Fibroblast of lung (primary cell): ENCODE measurements at regions not wholly inside any gene's neighbourhood (a gene's known extent, or its start where the extent isn't known, plus 50 kb on each side); places are given as distances from the start of the nearest gene placed in this dataset.

Experiments
- DNase-seq, 2 donors: peaks; one replicate each; pipeline versions ENCODE4 v3.0.0 to v3.0.0-alpha.2; 2010; ENCODE audit warnings: low read depth in 2 of 2
- H2AFZ ChIP-seq: 2 replicates; pipeline ENCODE4 v1.5.1; 2012; ENCODE audit warnings: low read length, control low read depth, inconsistent platforms
- H3K27ac ChIP-seq: 2 replicates; pipeline ENCODE4 v1.5.1; 2011; ENCODE audit warnings: low read length, control low read depth; ENCODE audit not compliant: insufficient read depth
- H3K27me3 ChIP-seq: 2 replicates; pipeline ENCODE4 v1.5.1; 2011; ENCODE audit warnings: mild to moderate bottlenecking, low read length; ENCODE audit not compliant: control insufficient read depth, insufficient read depth
- H3K36me3 ChIP-seq: 2 replicates; pipeline ENCODE4 v1.5.1; 2011; ENCODE audit warnings: low read length; ENCODE audit not compliant: control insufficient read depth, insufficient read depth
- H3K4me1 ChIP-seq: 2 replicates; pipeline ENCODE4 v1.5.1; 2011; ENCODE audit warnings: low read length; ENCODE audit not compliant: control insufficient read depth, insufficient read depth; ENCODE audit errors: extremely low read depth
- H3K4me2 ChIP-seq: 2 replicates; pipeline ENCODE4 v1.5.1; 2011; ENCODE audit warnings: low read length, control low read depth; ENCODE audit not compliant: insufficient read depth; ENCODE audit errors: extremely low read depth
- H3K4me3 ChIP-seq, 4 experiments: fragments of 200-600 bp in 1 of 4; sonication (generic) in 1 of 4; replicated peaks in 1 of 4; 2 replicates each; pipeline ENCODE4 v1.5.1; 2011 to 2016; ENCODE audit warnings: low read length in 4 of 4, low read depth in 3 of 4, mild to moderate bottlenecking in 3 of 4, control low read depth in 2 of 4, inconsistent platforms in 1 of 4, mixed read lengths in 1 of 4; ENCODE audit not compliant: insufficient read depth in 1 of 4; ENCODE audit errors: control extremely low read depth in 1 of 4
- H3K79me2 ChIP-seq: 2 replicates; pipeline ENCODE4 v1.5.1; 2012; ENCODE audit warnings: mild to moderate bottlenecking, low read length, inconsistent platforms; ENCODE audit not compliant: control insufficient read depth, insufficient read depth
- H3K9ac ChIP-seq: 2 replicates; pipeline ENCODE4 v1.5.1; 2011; ENCODE audit warnings: mild to moderate bottlenecking, low read length, control low read depth; ENCODE audit not compliant: insufficient read depth
- H3K9me3 ChIP-seq: 2 replicates; pipeline ENCODE4 v1.5.1; 2012; ENCODE audit warnings: low read depth, low read length; ENCODE audit not compliant: control insufficient read depth, insufficient read depth
- H4K20me1 ChIP-seq: 2 replicates; pipeline ENCODE4 v1.5.1; 2011; ENCODE audit warnings: low read length; ENCODE audit not compliant: control insufficient read depth, insufficient read depth; ENCODE audit errors: extremely low read depth
- EZH2 ChIP-seq: IDR thresholded peaks from 2 replicates; pipeline ENCODE4 v1.5.1; 2012; ENCODE audit warnings: low read length, control low read depth, mild to moderate bottlenecking; ENCODE audit errors: missing control alignments
- TF ChIP-seq, protein P1 (sequence below), 2 donors: IDR thresholded peaks in 1 of 2; conservative IDR thresholded peaks in 1 of 2; 1 replicate in 1 of 2; 2 replicates in 1 of 2; pipeline ENCODE4 v1.5.1; 2011 to 2012; ENCODE audit warnings: low read length in 2 of 2, control low read depth in 1 of 2, inconsistent platforms in 1 of 2, low read depth in 1 of 2, mild to moderate bottlenecking in 1 of 2

GRCh38 chr6:14059791-14060436, 57.7 kb upstream of the CD83 start:
- no peaks in the 10 kb centered on the region for H3K4me1 ChIP-seq
- no peaks in the 10 kb centered on the region for H3K9me3 ChIP-seq
- no peak overlapping the region for H2AFZ ChIP-seq
- DNase-seq: peak; percentile 41 to 44
- H3K79me2 ChIP-seq: no peaks in the 10 kb centered on the region
- H3K9ac ChIP-seq: no peak overlapping the region
- H3K36me3 ChIP-seq: no peaks in the 10 kb centered on the region
- no peak overlapping the region for H3K4me2 ChIP-seq
- no peaks in the 10 kb centered on the region for H4K20me1 ChIP-seq
- no peak overlapping the region for H3K4me3 ChIP-seq
- no peak for TF ChIP-seq EZH2
- TF ChIP-seq, protein P1, sequence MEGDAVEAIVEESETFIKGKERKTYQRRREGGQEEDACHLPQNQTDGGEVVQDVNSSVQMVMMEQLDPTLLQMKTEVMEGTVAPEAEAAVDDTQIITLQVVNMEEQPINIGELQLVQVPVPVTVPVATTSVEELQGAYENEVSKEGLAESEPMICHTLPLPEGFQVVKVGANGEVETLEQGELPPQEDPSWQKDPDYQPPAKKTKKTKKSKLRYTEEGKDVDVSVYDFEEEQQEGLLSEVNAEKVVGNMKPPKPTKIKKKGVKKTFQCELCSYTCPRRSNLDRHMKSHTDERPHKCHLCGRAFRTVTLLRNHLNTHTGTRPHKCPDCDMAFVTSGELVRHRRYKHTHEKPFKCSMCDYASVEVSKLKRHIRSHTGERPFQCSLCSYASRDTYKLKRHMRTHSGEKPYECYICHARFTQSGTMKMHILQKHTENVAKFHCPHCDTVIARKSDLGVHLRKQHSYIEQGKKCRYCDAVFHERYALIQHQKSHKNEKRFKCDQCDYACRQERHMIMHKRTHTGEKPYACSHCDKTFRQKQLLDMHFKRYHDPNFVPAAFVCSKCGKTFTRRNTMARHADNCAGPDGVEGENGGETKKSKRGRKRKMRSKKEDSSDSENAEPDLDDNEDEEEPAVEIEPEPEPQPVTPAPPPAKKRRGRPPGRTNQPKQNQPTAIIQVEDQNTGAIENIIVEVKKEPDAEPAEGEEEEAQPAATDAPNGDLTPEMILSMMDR (conservative IDR thresholded peaks at IDR 0.05 in 1 of 2, IDR thresholded peaks at IDR 0.05 in 1 of 2; ENCODE audit: low read depth in 1 of 2, low read length in 2 of 2): no peak
- no peaks in the 10 kb centered on the region for H3K27me3 ChIP-seq
- H3K27ac ChIP-seq: no peak overlapping the region

GRCh38 chr6:14060971-14061370, 56.6 kb upstream of the CD83 start:
- H3K27ac ChIP-seq: no peak overlapping the region

GRCh38 chr6:14061643-14062042, 55.9 kb upstream of the CD83 start:
- no peaks in the 10 kb centered on the region for H4K20me1 ChIP-seq
- no peaks in the 10 kb centered on the region for H3K4me1 ChIP-seq
- no peak overlapping the region for H3K27ac ChIP-seq
- no peak overlapping the region for H2AFZ ChIP-seq
- no peak overlapping the region for H3K4me3 ChIP-seq
- no peak overlapping the region for H3K4me2 ChIP-seq
- DNase-seq: no peak
- no peak overlapping the region for H3K9ac ChIP-seq
- H3K9me3 ChIP-seq: no peaks in the 10 kb centered on the region
- H3K27me3 ChIP-seq: no peaks in the 10 kb centered on the region
- no peaks in the 10 kb centered on the region for H3K36me3 ChIP-seq
- H3K79me2 ChIP-seq: no peaks in the 10 kb centered on the region
- TF ChIP-seq EZH2: no peak
- TF ChIP-seq, protein P1 (conservative IDR thresholded peaks at IDR 0.05 in 1 of 2, IDR thresholded peaks at IDR 0.05 in 1 of 2; ENCODE audit: low read depth in 1 of 2, low read length in 2 of 2): no peak

More at GRCh38 chr6:14060971-14061370, 56.6 kb upstream of the CD83 start:
- no peaks in the 10 kb centered on the region for H3K9me3 ChIP-seq
- no peaks in the 10 kb centered on the region for H3K4me1 ChIP-seq
- no peaks in the 10 kb centered on the region for H3K79me2 ChIP-seq
- peak in 1 of 2 donors; percentile 27 for DNase-seq
- no peaks in the 10 kb centered on the region for H3K27me3 ChIP-seq
- H3K36me3 ChIP-seq: no peaks in the 10 kb centered on the region
- no peak overlapping the region for H3K9ac ChIP-seq
- TF ChIP-seq, protein P1 (conservative IDR thresholded peaks at IDR 0.05 in 1 of 2, IDR thresholded peaks at IDR 0.05 in 1 of 2; ENCODE audit: low read depth in 1 of 2, low read length in 2 of 2): no peak
- no peak for TF ChIP-seq EZH2
- H4K20me1 ChIP-seq: no peaks in the 10 kb centered on the region
- no peak overlapping the region for H3K4me3 ChIP-seq
- H2AFZ ChIP-seq: no peak overlapping the region
- no peak overlapping the region for H3K4me2 ChIP-seq
